ENCODE measurements at regions not wholly inside any gene's neighbourhood (a gene's known extent, or its start where the extent isn't known, plus 50 kb on each side); places are given as distances from the start of the nearest gene placed in this dataset.

DNA sequence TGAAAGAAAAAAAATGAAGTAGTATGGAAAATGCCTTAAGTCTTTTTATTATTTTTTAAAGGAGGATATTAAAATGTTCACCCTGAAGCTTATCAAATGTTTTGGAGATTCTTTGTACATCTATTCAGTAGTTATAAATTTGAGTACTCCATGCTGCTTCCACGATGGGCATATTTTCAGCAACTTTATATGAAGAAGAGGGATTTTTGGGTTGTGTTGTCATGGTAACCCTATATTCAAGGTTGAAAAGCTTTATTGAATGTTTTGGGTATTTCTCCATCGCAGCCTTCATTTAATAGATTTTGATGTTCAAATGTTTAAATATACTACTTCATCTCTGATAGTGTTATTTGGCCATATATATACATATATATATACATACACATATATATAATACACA is 557.5 kb downstream of the CAAP1 start:
- TF ChIP-seq, protein P1, sequence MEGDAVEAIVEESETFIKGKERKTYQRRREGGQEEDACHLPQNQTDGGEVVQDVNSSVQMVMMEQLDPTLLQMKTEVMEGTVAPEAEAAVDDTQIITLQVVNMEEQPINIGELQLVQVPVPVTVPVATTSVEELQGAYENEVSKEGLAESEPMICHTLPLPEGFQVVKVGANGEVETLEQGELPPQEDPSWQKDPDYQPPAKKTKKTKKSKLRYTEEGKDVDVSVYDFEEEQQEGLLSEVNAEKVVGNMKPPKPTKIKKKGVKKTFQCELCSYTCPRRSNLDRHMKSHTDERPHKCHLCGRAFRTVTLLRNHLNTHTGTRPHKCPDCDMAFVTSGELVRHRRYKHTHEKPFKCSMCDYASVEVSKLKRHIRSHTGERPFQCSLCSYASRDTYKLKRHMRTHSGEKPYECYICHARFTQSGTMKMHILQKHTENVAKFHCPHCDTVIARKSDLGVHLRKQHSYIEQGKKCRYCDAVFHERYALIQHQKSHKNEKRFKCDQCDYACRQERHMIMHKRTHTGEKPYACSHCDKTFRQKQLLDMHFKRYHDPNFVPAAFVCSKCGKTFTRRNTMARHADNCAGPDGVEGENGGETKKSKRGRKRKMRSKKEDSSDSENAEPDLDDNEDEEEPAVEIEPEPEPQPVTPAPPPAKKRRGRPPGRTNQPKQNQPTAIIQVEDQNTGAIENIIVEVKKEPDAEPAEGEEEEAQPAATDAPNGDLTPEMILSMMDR (IDR thresholded peaks at IDR 0.05) = no peak
- no peak for TF ChIP-seq POLR2A (IDR thresholded peaks at IDR 0.05)

Data from testis (tissue), 2 donors.